ENCODE measurements at regions not wholly inside any gene's neighbourhood (a gene's known extent, or its start where the extent isn't known, plus 50 kb on each side); places are given as distances from the start of the nearest gene placed in this dataset.

DNA sequence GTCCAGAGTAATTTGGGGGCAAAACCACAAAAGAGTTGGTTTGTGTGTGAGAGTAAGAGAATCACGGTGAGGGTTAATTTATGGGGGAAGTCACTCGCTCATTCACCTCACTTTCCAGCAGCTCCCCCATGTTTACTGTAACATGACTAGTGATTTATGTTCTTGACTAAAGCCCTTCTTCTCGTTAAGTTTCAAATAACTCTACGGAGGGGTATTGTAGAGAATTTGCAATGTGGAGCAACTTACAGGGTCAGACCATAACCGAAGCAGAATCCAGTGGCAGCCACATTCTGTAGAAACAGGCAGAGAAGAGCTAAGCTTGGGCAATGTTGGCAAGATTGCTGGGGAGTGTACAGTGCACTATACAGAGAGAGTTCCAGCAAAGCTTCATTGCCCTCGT, 760.6 kb downstream of the IRX1 start:
- no peak for TF ChIP-seq EP300 (IDR thresholded peaks at IDR 0.05; ENCODE audit: borderline replicate concordance)
- no peak for TF ChIP-seq CEBPB (IDR thresholded peaks at IDR 0.05)
- TF ChIP-seq, protein P1, sequence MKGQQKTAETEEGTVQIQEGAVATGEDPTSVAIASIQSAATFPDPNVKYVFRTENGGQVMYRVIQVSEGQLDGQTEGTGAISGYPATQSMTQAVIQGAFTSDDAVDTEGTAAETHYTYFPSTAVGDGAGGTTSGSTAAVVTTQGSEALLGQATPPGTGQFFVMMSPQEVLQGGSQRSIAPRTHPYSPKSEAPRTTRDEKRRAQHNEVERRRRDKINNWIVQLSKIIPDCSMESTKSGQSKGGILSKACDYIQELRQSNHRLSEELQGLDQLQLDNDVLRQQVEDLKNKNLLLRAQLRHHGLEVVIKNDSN (IDR thresholded peaks at IDR 0.05): no peak
- no peak for TF ChIP-seq CREB1 (IDR thresholded peaks at IDR 0.05; ENCODE audit: low read depth)

DNA sequence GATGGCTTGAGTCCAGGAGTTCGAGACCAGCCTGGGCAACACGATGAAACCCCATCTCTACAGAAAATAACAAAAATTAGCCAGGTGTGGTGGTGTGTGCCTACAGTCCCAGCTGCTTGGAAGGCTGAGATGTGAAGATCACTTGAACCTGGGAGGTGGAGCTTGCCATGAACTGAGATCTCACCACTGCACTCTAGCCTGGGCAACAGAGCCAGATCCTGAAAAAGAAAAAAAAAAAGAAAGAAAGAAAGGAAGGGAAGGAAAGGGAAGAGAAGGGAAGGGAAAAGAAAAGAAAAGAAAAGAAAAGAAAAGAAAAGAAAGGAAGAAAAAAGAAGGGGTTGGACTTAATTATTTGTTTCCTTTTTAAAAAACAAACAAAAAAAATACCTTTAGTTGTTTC, 764.2 kb downstream of the IRX1 start:
- TF ChIP-seq EP300 (IDR thresholded peaks at IDR 0.05; ENCODE audit: borderline replicate concordance): no peak
- TF ChIP-seq TAF1 (IDR thresholded peaks at IDR 0.05; ENCODE audit: low read depth): no peak
- no peak for TF ChIP-seq YY1 (IDR thresholded peaks at IDR 0.05; ENCODE audit: low read depth)
- TF ChIP-seq FOXM1 (IDR thresholded peaks at IDR 0.05; ENCODE audit: borderline replicate concordance, low read depth): no peak
- no peak for TF ChIP-seq CEBPB (IDR thresholded peaks at IDR 0.05)
- TF ChIP-seq TEAD4 (IDR thresholded peaks at IDR 0.05): no peak
- no peak for TF ChIP-seq EGR1 (IDR thresholded peaks at IDR 0.05)
- no peak for TF ChIP-seq CREB1 (IDR thresholded peaks at IDR 0.05; ENCODE audit: low read depth)
- TF ChIP-seq, protein P2, sequence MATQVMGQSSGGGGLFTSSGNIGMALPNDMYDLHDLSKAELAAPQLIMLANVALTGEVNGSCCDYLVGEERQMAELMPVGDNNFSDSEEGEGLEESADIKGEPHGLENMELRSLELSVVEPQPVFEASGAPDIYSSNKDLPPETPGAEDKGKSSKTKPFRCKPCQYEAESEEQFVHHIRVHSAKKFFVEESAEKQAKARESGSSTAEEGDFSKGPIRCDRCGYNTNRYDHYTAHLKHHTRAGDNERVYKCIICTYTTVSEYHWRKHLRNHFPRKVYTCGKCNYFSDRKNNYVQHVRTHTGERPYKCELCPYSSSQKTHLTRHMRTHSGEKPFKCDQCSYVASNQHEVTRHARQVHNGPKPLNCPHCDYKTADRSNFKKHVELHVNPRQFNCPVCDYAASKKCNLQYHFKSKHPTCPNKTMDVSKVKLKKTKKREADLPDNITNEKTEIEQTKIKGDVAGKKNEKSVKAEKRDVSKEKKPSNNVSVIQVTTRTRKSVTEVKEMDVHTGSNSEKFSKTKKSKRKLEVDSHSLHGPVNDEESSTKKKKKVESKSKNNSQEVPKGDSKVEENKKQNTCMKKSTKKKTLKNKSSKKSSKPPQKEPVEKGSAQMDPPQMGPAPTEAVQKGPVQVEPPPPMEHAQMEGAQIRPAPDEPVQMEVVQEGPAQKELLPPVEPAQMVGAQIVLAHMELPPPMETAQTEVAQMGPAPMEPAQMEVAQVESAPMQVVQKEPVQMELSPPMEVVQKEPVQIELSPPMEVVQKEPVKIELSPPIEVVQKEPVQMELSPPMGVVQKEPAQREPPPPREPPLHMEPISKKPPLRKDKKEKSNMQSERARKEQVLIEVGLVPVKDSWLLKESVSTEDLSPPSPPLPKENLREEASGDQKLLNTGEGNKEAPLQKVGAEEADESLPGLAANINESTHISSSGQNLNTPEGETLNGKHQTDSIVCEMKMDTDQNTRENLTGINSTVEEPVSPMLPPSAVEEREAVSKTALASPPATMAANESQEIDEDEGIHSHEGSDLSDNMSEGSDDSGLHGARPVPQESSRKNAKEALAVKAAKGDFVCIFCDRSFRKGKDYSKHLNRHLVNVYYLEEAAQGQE (IDR thresholded peaks at IDR 0.05; ENCODE audit: low read depth): no peak

DNA sequence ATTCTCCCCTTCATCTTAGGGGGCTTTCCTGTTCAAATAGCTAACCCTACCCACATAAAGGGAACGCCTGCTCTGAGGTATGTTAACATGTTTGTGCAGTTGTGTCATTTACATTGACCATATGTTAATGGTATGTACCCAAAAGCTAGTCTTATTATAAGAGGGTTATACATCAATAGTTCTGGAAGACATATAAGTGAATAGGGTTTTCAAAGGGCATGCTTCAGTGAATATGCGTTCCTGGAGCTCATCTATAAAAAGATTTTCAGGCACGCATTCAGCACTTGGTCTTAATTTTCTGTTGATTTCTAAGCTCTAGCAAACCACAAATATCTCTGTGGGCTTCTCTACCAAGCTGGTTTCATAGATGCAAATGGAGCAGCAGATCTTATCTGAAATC, 766.1 kb downstream of the IRX1 start:
- TF ChIP-seq YY1 (IDR thresholded peaks at IDR 0.05; ENCODE audit: low read depth) (no peak), CEBPB (IDR thresholded peaks at IDR 0.05) (no peak), TEAD4 (IDR thresholded peaks at IDR 0.05) (no peak), TCF12 (IDR thresholded peaks at IDR 0.05; ENCODE audit: low read depth) (no peak)
- TF ChIP-seq, protein P2 (IDR thresholded peaks at IDR 0.05; ENCODE audit: low read depth): no peak

DNA sequence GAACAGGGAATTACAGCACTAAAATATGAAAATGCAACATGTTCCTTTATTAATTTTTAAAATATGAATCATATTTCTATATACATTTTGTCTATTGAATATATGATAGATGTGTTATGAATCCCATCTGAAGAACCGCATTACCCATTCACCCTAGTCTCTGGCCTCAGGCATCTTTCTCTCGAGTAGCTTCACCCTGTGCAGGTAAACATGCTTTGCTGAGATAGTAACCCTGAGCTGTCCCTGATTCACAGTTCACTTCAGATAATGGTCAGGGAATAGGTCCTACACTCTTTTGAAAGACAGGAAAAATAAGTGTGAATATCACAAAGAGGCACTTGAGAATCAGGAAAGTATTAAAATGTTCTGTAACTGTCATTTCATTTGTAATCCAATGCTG, 766.8 kb downstream of the IRX1 start:
- TF ChIP-seq FOXM1 (IDR thresholded peaks at IDR 0.05; ENCODE audit: borderline replicate concordance, low read depth) (no peak), EP300 (IDR thresholded peaks at IDR 0.05; ENCODE audit: borderline replicate concordance) (no peak), ZBTB7A (IDR thresholded peaks at IDR 0.05; ENCODE audit: low read depth) (no peak), TCF12 (IDR thresholded peaks at IDR 0.05; ENCODE audit: low read depth) (no peak), CEBPB (IDR thresholded peaks at IDR 0.05) (no peak), CREB1 (IDR thresholded peaks at IDR 0.05; ENCODE audit: low read depth) (no peak), YY1 (IDR thresholded peaks at IDR 0.05; ENCODE audit: low read depth) (no peak), NFIC (IDR thresholded peaks at IDR 0.05) (no peak), EGR1 (IDR thresholded peaks at IDR 0.05) (no peak), RAD21 (IDR thresholded peaks at IDR 0.05; ENCODE audit: low read depth) (no peak), TEAD4 (IDR thresholded peaks at IDR 0.05) (no peak), TAF1 (IDR thresholded peaks at IDR 0.05; ENCODE audit: low read depth) (no peak)
- TF ChIP-seq, protein P2 (IDR thresholded peaks at IDR 0.05; ENCODE audit: low read depth): no peak
- TF ChIP-seq, protein P3, sequence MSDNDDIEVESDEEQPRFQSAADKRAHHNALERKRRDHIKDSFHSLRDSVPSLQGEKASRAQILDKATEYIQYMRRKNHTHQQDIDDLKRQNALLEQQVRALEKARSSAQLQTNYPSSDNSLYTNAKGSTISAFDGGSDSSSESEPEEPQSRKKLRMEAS (IDR thresholded peaks at IDR 0.05): no peak
- TF ChIP-seq, protein P1 (IDR thresholded peaks at IDR 0.05): no peak

DNA sequence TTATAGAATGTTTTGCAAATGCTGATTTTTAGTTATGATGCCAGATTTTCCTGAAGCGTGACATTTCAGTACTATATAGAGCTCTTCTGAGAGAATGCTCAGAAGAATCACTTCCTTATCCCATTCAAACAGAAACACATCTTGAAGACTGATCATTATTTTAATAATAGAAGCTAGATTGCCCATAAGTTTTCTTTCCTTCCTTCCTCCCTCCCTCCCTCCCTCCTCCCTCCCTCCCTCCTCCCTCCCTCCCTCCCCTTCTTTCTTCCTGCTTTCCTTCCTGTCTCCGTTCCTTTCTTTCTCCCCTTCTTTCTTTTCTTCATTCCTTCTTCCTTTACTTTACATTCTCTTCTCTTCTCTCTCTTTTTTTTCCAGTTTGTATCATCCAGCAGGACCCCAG, 767.4 kb downstream of the IRX1 start:
- no peak for TF ChIP-seq CREB1 (IDR thresholded peaks at IDR 0.05; ENCODE audit: low read depth)
- no peak for TF ChIP-seq ZBTB7A (IDR thresholded peaks at IDR 0.05; ENCODE audit: low read depth)
- no peak for TF ChIP-seq RAD21 (IDR thresholded peaks at IDR 0.05; ENCODE audit: low read depth)

DNA sequence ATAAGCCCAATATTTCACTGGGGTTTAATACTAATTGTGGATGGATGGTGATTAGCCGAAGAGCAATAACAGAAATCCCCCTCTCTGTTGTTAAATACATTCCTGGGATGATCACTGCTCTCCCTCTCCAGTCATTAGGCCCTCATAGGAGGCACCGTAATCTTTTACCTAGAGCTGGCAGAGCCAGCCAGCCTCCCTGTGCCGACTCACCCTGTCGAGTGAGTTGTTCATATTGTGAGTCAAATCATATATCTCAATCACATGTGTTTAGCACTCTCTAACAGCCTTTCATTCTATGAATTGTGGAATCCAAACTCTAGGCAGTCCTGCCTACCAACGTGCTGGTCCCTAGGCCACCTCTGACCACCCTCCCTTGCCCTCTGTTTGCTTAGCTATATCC, 771.0 kb downstream of the IRX1 start:
- TF ChIP-seq TCF12 (IDR thresholded peaks at IDR 0.05; ENCODE audit: low read depth): no peak
- no peak for TF ChIP-seq ZBTB7A (IDR thresholded peaks at IDR 0.05; ENCODE audit: low read depth)
- TF ChIP-seq, protein P1 (IDR thresholded peaks at IDR 0.05): no peak
- no peak for TF ChIP-seq RAD21 (IDR thresholded peaks at IDR 0.05; ENCODE audit: low read depth)
- no peak for TF ChIP-seq TAF1 (IDR thresholded peaks at IDR 0.05; ENCODE audit: low read depth)
- TF ChIP-seq NFIC (IDR thresholded peaks at IDR 0.05): no peak
- no peak for TF ChIP-seq EGR1 (IDR thresholded peaks at IDR 0.05)
- no peak for TF ChIP-seq CEBPB (IDR thresholded peaks at IDR 0.05)
- no peak for TF ChIP-seq YY1 (IDR thresholded peaks at IDR 0.05; ENCODE audit: low read depth)
- TF ChIP-seq, protein P2 (IDR thresholded peaks at IDR 0.05; ENCODE audit: low read depth): no peak
- TF ChIP-seq, protein P3 (IDR thresholded peaks at IDR 0.05): no peak
- TF ChIP-seq EP300 (IDR thresholded peaks at IDR 0.05; ENCODE audit: borderline replicate concordance): no peak

All from Ishikawa (cell line).